GM18867 (cell line): ENCODE measurements at regions not wholly inside any gene's neighbourhood (a gene's known extent, or its start where the extent isn't known, plus 50 kb on each side); places are given as distances from the start of the nearest gene placed in this dataset.
"Not testable (repeated sequence)": the region's sequence is repeated elsewhere in the genome, so short reads cannot be mapped to it uniquely, and the experiment has no call there.

Experiments
- ATAC-seq: cut with Tn5 transposase; IDR thresholded peaks from one replicate; pipeline ENCODE4 v1.9.1; 2021; ENCODE audit warnings: mild to moderate bottlenecking, moderate library complexity; ENCODE audit not compliant: unreplicated experiment

DNA sequence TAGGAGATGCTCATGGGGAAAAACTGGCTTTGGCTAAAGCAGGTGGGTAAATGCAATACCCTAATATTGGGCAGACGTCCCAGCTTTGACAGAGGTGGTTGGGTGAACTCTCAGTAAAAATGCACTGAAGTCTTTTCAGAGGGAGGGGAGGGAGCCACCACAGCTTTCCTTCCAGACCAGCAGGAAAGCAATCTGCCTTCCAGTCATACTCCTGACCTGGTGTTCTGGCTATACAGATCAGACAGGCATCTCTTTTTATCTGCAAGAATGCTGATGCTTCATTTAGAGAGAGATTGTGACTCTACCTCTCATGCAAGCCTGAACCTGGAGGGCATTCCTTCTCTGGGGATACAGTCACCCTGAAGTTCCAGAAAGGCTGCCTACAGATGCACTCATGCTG is 52.6 kb upstream of the ICA1 start:
- ATAC-seq: no peak

DNA sequence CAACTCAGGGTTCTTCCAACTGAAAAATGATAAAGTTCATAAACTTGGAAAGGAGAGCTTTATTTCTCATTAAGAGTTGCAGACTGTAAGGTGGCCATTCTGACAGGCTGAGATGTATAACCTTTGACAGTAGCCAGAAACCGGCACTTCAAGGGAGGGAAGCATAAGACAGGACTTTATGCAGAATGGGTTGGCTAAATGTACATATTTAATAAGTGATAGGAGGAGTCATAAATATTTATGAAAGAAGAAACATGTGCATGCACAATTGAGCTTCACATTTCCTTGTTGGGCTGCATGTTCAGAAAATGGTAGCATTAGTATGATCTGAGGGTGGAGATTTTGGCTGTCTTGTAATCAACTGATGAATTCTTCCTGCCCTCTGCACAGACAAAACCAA is 57.1 kb upstream of the ICA1 start:
- no peak for ATAC-seq

DNA sequence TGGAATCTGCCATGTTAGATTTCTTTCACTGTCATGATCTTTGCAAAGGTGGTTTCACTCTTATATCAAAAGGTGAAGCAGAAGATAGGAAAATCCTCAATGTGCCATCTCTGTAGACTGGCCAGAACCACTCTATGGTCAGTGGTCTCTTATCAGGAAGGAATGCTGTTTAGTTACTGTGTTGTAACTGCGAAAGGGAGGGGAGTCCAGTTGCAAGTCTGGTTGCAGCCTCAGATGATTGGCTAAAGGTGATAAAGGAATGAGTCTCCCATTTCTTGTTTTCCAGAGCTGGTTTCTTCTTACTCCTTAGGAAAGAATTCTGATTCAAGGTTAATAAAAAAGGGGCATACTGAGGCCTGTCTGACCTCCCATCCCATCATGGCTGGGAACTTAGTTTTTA is 58.2 kb upstream of the ICA1 start:
- ATAC-seq: no peak

DNA sequence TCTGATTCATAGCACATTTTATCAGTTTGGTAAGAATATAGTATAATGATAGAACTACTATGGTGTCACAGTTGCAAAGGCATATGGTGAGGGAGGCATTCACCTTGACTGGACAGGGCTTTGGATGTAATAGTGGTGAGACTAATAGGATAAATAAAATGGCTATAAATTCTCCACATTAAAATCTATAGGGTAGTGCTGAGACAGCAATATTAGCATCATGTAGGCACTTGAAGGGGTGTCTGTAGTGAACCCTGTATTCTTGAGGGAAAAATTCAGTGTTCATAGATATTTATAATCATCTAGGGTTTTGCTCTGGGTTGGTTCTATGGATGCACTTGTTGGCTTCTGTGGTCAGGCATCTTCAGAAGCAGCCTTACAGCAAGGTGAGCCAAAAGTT is 59.3 kb upstream of the ICA1 start:
- ATAC-seq: no peak

DNA sequence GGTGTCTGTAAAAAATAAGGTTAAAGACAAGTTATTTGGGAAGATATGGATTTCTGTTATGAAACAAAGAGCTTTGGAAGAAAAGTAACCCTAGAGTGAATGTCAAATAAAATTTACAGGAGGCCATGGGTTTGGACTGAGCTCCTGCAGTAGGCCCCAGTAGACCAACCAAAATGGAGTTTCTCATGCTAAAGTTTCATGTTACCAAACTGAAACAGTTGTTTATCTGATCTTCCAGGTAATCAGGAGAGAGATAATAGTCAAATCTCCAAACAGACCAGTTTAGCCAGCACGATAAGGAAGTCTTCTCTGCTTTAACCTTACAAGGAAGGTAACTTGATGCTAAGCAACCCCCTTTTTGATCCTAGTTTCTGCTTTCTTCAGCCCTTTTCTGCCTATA is 60.7 kb upstream of the ICA1 start:
- ATAC-seq: no peak

DNA sequence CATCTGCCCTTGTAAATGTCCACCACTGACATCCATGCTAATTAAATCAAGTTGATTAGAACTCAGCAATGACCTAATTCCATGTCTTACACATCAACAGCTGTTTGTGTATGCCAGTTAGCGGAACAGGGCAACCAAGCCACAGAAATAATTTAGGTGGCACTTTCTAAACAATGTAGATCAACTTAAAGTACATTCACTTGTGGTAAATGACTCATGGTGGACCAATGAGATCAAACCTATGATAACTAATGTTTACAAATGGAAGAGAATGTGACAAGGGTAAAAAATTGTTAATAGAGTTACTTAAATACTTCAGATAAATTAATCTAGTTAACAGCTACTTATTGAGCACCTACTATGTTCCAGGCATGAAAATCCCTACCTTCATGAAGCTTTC is 63.1 kb upstream of the ICA1 start:
- ATAC-seq: no peak

DNA sequence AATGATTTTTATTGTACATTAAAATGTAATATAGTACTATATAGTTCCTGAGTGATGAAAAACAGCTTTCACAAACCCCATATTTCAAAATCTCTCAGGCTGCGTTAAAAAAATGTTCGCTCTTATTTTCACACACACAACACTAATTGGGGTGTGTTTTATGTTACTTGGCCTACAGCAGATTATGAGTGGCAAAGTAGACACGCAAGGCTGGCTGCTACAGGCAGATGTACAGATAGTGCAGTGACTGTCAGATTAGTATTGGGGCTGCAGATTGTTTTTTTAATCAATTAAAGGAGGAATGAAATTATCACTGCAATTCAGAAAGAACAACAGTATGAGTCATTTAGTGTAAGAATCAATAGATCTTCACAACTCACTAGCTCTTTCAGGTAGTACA is 65.2 kb upstream of the ICA1 start:
- ATAC-seq: no peak

DNA sequence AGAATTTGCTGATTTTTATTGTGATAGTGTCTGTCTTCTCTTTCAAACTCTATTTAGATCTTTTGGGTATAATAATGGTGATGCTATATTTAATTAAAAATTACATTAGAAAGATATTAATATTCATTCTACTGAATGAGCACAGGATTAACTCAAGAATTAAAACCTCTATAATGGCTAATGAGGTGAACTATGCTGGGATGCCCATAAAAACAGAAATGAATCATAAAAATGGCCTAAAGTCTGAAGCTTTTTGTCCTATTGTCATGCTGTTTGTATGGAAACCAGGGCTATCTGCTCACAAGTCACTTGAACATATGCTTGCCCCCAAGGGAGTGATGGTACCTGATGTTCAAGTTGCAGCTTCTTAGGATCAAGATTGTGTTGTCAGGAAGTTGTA is 76.2 kb upstream of the ICA1 start:
- no peak for ATAC-seq

DNA sequence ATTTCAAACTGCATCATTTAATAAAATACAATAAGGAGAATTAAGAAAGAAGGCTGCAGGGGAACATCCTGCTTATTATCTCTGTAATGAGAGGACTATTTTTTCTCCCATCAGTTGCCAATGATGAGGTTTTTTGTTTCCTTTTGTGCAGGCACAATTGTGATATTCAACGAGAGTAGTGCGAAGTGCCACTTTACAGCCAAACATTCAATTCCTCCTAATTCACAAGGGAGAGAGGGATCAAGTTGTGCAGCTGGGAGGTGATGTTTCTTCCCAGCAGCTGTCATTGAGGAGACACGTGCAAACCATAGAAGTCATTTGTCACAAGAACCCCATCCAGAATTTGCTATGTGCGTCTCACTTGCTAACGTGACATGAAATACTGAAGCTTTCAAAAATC is 81.6 kb upstream of the ICA1 start:
- ATAC-seq: no peak

DNA sequence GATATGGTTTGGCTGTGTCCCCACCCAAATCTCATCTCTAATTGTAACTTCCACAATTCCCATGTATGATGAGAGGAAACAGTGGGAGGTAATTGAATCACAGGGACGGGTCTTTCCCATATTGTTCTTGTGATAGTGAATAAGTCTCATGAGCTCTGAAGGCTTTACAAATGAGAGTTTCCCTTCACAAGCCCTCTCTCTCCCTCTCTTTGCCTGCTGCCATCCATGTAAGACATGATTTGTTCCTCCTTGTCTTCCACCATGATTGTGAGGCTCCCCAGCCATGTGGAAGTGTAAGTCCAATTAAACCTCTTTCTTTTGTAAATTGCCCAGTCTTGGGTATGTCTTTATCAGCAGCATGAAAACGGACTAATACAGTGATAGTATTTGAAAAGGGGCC is 85.4 kb upstream of the ICA1 start:
- ATAC-seq: not testable (repeated sequence)

DNA sequence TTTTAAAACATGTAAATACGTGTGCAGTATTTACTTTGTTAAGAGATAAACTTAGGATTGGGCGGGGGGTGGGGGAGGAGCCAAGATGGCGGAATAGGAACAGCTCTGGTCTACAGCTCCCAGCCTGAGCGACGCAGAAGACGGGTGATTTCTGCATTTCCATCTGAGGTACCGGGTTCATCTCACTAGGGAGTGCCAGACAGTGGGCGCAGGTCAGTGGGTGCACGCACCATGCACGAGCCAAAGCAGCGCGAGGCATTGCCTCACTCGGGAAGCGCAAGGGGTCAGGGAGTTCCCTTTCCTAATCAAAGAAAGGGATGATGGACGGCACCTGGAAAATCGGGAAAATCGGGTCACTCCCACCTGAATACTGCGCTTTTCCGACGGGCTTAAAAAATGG is 81.8 kb upstream of the NXPH1 start:
- not testable (repeated sequence) for ATAC-seq

DNA sequence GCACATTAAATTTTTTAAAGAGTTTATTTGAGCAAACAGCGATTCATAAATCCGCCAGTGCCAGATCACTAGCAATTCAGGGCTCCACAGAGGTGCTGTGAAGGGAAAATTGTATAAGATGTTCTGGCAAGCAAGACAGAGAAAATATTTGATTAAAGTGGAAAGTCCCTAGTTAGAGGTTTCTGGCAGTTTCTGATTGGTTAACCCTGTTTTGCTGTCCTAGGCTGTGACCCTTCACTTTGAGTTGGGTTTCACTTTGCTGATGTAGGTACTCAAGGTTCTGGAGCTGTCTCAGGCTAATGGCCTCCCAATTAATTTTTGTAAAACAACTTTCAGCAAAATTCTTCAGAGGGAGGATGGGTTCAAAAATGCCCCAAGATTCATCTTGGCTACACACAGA is 79.4 kb upstream of the NXPH1 start:
- peak; percentile 52 for ATAC-seq

DNA sequence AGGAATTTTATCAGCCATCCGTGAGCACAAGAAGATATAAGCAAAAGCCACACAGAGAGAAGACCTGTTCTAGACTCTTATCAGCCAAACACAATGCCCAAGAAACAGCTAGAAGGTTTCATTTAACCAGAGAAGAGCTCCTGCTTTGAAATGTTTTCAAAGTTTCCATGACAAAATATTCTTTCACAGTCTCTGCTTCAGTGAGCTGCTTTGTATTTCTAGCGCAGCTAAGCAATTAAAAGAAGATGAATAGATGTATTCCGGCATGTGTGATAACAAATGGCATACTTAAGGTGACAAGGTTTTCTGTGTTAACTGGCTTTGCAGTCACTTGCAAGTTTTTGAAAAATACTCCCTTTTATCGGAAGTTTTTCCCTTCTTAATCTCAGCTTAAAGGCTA is 78.9 kb upstream of the NXPH1 start:
- no peak for ATAC-seq

DNA sequence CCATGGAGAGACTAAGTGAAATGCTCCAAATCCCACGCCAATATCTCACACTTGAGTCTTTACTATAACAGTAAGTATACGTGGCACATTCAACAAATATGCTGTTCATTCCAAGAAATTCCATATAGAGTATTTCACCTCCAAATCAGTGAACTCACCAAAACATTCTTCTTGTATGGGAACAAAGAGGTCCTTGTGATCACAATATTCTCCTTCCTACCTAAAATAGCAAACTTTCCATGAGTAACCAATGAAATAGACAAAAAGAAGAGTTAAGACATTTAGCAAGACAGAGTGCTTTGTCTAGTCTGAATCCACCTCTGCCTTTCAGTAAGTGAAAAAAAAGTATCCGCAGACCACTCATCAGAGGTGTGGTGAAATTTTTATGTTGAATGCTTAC is 77.3 kb upstream of the NXPH1 start:
- no peak for ATAC-seq

DNA sequence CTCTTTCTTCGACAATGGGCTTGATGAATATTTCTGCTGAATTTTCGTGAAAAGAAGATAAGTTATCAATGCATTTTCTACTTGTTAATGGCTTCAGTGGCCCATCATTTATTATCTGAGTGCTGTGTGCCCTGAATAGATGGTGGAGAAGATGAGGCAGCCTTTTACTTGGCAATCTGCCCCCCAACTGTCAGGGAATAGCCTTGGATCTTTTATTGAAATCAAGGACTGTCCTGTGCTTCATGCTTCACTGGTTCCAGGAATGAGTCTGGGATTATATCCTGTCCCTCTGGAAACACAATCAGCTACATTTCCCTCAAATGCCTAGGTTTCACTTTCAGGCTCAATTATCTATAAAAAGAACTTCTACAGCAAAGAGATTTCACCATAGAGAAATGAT is 75.9 kb upstream of the NXPH1 start:
- ATAC-seq: no peak

DNA sequence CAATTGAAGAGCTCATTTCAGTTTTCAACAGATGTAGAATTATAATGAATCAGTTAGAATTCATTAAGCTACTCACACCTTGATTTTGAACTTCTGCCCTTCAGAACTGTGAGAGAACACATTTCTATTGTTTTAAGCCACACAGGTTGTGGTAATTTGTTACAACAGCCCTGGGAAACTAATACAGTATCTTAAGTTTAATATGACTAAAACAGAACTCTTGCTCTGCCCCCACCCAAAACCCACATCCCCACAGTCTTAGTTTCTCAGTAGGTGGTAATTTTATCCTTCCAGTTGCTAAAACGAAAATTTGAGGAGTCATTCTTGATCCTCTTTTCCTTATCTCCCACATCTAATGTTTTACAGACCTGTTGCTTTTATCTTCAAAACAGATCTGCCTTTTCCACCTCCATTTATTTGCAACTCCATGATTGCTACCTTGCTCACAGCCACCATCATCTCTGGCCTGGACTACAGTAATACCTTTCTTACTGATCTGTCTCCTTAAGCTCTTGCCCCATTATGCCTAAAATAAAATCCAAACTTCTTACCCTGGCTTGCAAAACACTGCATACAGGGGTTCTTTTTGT is 72.8 kb upstream of the NXPH1 start:
- ATAC-seq: no peak

DNA sequence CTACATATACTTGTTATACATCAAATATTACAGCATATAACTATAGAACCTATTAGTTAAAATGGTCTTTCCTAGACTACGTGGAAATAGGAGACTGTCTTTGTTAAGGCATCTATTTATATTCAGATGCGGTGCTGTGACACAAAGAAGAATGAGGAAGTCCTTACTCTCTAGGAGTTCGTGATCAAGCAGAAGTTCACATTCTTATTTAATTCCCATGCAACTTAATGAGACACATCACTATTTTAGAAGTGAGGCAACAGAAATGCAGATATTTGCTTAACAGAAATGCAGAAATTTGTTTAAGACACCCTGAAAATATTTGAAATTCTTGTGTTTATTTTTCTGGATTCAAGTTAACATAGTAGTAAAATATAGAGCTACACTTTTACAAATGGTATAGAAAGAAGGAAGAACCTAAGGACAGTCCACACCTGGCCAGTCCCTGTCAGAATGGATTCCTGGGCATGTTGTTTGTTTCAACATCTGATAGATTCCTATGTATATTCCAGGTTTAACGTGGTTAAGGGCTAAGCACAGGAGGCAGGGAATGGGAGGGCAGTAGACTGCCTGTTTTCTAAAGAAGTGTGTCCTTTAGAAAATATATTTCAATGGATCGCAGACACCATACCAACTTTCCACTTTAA is 70.6 kb upstream of the NXPH1 start:
- ATAC-seq: no peak

DNA sequence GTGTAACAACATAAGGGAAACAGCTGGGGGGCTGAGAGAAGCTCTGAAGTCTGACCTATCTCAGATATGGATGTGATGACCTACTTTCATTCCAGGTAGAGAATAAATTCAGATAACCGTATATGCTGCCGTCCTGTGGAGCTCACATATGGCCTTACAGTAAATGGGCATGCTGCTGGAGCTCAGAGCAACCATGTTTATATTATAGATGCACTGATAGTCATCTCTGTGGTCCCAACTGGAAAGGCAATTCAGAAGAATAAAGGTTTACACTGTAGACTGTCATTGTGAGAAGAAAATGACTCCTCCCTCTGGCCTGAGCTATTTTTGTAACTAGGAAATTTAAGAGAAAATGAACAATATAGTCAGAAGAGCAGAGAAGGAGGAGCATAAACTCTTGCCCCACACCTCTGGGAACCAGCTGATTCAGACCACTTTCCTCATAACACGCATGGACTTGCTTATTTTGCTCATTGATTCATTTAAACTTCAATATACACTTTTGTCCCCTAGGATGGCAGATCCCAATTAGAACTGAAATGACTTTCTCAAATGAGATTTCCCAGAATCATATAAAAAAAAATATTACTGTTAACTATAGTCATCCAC is 69.9 kb upstream of the NXPH1 start:
- no peak for ATAC-seq

DNA sequence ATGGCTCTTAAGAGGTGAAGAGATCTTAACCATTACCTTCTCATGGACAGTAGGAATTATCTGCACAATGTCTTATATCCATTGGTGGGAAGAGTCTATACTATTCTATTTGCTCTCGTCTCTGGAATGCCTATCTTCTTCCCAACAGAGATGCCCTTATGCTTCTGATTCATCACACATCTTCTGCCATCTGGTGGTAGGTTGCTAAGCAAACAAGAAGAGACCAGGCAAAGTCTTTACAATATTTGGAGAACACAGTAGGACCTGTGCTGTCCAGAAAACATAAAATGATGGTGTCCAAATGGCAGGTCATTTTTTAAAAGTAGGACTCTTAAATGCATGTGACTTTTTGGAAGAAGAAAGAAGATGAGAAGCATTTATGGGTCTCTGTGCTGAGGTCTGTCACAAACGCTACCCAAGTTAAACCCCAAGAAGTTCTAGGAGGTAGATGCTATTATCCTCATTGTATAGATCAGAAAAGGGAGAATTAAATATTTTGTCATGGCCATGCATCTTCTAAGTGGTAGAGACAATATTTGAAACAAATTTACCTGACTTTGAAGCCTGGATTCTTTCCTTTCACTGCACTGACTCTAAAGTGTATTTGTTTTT is 67.8 kb upstream of the NXPH1 start:
- peak; percentile 68 for ATAC-seq

DNA sequence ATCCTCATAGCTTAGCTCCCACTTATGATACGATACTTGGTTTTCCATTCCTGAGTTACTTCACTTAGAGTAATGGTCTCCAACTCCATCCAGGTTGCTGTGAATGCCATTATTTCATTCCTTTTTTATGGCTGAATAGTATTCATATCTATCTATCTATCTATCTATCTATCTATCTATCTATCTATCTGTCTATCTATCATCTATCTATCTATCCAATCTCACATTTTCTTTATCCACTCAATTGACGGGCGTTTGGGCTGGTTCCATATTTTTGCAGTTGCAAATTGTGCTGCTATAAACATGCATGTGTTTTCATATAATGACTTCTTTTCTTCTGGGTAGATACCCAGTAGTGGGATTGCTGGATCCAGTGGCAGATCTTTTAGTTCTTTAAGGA is 65.4 kb upstream of the NXPH1 start:
- not testable (repeated sequence) for ATAC-seq

DNA sequence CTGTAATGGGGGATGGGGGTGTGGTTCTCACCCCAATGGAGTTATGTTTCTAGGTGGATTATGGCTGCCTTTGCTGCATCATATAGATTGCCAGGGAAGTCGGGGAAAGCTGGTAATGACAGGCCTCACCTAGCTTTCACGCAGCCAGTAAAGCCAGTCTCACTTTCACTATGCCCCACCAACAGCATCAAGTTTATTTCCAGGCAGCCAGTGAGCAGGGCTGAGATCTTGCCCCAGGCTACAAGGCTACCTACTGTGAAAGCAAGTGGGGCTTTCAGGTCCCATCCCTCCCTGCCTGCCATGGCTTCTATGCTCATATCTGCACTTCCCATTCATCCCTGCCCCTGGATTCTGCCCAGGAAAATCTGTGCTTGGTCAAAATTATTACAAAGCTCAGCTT is 61.7 kb upstream of the NXPH1 start:
- ATAC-seq: peak; percentile 99

DNA sequence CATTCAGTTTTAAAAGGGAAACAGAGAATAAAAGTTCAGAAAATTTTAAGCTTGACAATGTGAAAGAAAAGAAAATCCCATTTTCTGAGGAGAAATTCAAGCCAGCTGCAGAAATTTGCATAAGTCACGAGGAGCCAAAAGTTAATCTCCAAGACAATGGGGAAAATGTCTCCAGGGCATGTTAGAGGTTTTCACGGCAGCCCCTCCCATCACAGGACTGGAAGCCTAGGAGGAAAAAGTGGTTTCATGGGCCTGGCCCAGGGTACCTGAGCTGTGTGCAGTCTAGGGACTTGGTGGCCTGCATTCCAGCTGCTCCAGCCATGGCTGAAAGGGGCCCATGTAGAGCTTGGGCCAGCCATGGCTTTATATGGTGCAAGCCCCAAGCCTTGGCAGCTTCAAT is 59.6 kb upstream of the NXPH1 start:
- no peak for ATAC-seq
